Neural cell (in vitro differentiated cells): ENCODE measurements at regions not wholly inside any gene's neighbourhood (a gene's known extent, or its start where the extent isn't known, plus 50 kb on each side); places are given as distances from the start of the nearest gene placed in this dataset.
"Not testable (repeated sequence)": the region's sequence is repeated elsewhere in the genome, so short reads cannot be mapped to it uniquely, and the experiment has no call there.

Experiments
- H2AFZ ChIP-seq: fragments of 200-600, 300-800 bp; sonication (generic), shearing (Covaris generic); 2 replicates; pipeline ENCODE4 v1.6.0; 2014; ENCODE audit warnings: low read depth, mild to moderate bottlenecking, antibody characterized with exemption, low read length, moderate library complexity
- H3F3A ChIP-seq: fragments of 200-600 bp; shearing (Covaris generic); 2 replicates; pipeline ENCODE4 v1.6.1; 2016; ENCODE audit warnings: mild to moderate bottlenecking, moderate library complexity, mixed read lengths, antibody characterized with exemption, low read length; ENCODE audit not compliant: insufficient read depth, poor library complexity, severe bottlenecking
- H3K27ac ChIP-seq: fragments of 200-600, 300-800 bp; sonication (generic), shearing (Covaris generic); 2 replicates; pipeline ENCODE4 v1.5.1; 2014; ENCODE audit warnings: mild to moderate bottlenecking, low read length, moderate library complexity
- H3K27me3 ChIP-seq: fragments of 300-800, 200-600 bp; sonication (generic), shearing (Covaris generic); 2 replicates; pipeline ENCODE4 v1.6.0; 2014; ENCODE audit warnings: mild to moderate bottlenecking, low read depth, low read length, moderate library complexity; ENCODE audit not compliant: insufficient read depth
- H3K36me3 ChIP-seq: fragments of 300-800, 200-600 bp; sonication (generic), shearing (Covaris generic); 2 replicates; pipeline ENCODE4 v1.5.1; 2014; ENCODE audit warnings: mild to moderate bottlenecking, antibody characterized with exemption, low read length, moderate library complexity; ENCODE audit not compliant: insufficient read depth
- H3K4me2 ChIP-seq: fragments of 300-800, 200-600 bp; sonication (generic), shearing (Covaris generic); 2 replicates; pipeline ENCODE4 v1.6.0; 2014; ENCODE audit warnings: mild to moderate bottlenecking, low read length
- H3K4me3 ChIP-seq: fragments of 300-800, 200-600 bp; sonication (generic), shearing (Covaris generic); 2 replicates; pipeline ENCODE4 v1.5.1; 2014; ENCODE audit warnings: mild to moderate bottlenecking, low read length, moderate library complexity
- H3K79me2 ChIP-seq: fragments of 200-600 bp; shearing (Covaris generic); replicated peaks from 2 replicates; pipeline ENCODE4 v1.6.0; 2014; ENCODE audit warnings: mild to moderate bottlenecking, low read length, moderate library complexity; ENCODE audit not compliant: insufficient read depth
- H3K9ac ChIP-seq: fragments of 300-800, 200-600 bp; sonication (generic), shearing (Covaris generic); 2 replicates; pipeline ENCODE4 v1.6.1; 2016; ENCODE audit warnings: mild to moderate bottlenecking, low read length, mixed read lengths
- H3K9me2 ChIP-seq: fragments of 200-600 bp; shearing (Covaris generic); 2 replicates; pipeline ENCODE4 v1.6.1; 2016; ENCODE audit warnings: mild to moderate bottlenecking, low read length, mixed read lengths; ENCODE audit not compliant: insufficient read depth
- H3K9me3 ChIP-seq: fragments of 200-600, 300-800 bp; sonication (generic), shearing (Covaris generic); 2 replicates; pipeline ENCODE4 v1.6.1; 2016; ENCODE audit warnings: mild to moderate bottlenecking, mixed run types, low read length, moderate library complexity, mixed read lengths
- H4K20me1 ChIP-seq: fragments of 200-600 bp; shearing (Covaris generic); 2 replicates; pipeline ENCODE4 v1.6.1; 2016; ENCODE audit warnings: mild to moderate bottlenecking, mixed run types; ENCODE audit not compliant: insufficient read depth

- H4K20me1 ChIP-seq, H3F3A ChIP-seq, H3K27me3 ChIP-seq, H2AFZ ChIP-seq, H3K36me3 ChIP-seq, H3K9me3 ChIP-seq, H3K4me3 ChIP-seq, H3K9me2 ChIP-seq, H3K4me2 ChIP-seq, H3K27ac ChIP-seq, H3K79me2 ChIP-seq, H3K9ac ChIP-seq: not testable (repeated sequence)
Measured at GRCh38 chr1:243074224-243074623, 180.9 kb downstream of the CEP170 start.

GRCh38 chr1:243067056-243067455, 188.0 kb downstream of the CEP170 start:
- not testable (repeated sequence) for H3K79me2 ChIP-seq, H3K27ac ChIP-seq, H2AFZ ChIP-seq, H3F3A ChIP-seq, H3K9me3 ChIP-seq, H4K20me1 ChIP-seq, H3K36me3 ChIP-seq, H3K9me2 ChIP-seq, H3K27me3 ChIP-seq, H3K4me3 ChIP-seq, H3K9ac ChIP-seq, H3K4me2 ChIP-seq

GRCh38 chr1:243061965-243062364, 193.1 kb downstream of the CEP170 start:
- not testable (repeated sequence) for H3K4me3 ChIP-seq, H3K27ac ChIP-seq, H2AFZ ChIP-seq, H3K9me2 ChIP-seq, H3K9me3 ChIP-seq, H3K79me2 ChIP-seq, H3F3A ChIP-seq, H3K36me3 ChIP-seq, H3K9ac ChIP-seq, H4K20me1 ChIP-seq, H3K27me3 ChIP-seq, H3K4me2 ChIP-seq

- H3K9me2 ChIP-seq, H4K20me1 ChIP-seq: not testable (repeated sequence)
Measured at GRCh38 chr1:243055510-243055909, 199.6 kb downstream of the CEP170 start.

GRCh38 chr1:243055091-243055490, 200.0 kb downstream of the CEP170 start:
- H3K9ac ChIP-seq, H3K36me3 ChIP-seq, H3K27ac ChIP-seq, H2AFZ ChIP-seq, H3K4me3 ChIP-seq, H3K79me2 ChIP-seq, H3K27me3 ChIP-seq, H3F3A ChIP-seq, H3K9me2 ChIP-seq, H3K9me3 ChIP-seq, H4K20me1 ChIP-seq, H3K4me2 ChIP-seq: not testable (repeated sequence)

More at GRCh38 chr1:243055510-243055909, 199.6 kb downstream of the CEP170 start:
- not testable (repeated sequence) for H3K4me3 ChIP-seq, H3K27me3 ChIP-seq, H3K9me3 ChIP-seq, H3K36me3 ChIP-seq, H3F3A ChIP-seq, H3K27ac ChIP-seq, H3K9ac ChIP-seq, H2AFZ ChIP-seq, H3K79me2 ChIP-seq, H3K4me2 ChIP-seq

- H3F3A ChIP-seq, result not testable (repeated sequence)
Measured at GRCh38 chr1:243054681-243055080, 200.4 kb downstream of the CEP170 start.

GRCh38 chr1:243053048-243053447, 202.0 kb downstream of the CEP170 start:
- not testable (repeated sequence) for H2AFZ ChIP-seq, H3K9me2 ChIP-seq, H4K20me1 ChIP-seq, H3K9me3 ChIP-seq, H3K79me2 ChIP-seq, H3K36me3 ChIP-seq, H3K4me2 ChIP-seq, H3K4me3 ChIP-seq, H3K27ac ChIP-seq, H3K27me3 ChIP-seq, H3K9ac ChIP-seq, H3F3A ChIP-seq

More at GRCh38 chr1:243054681-243055080, 200.4 kb downstream of the CEP170 start:
- not testable (repeated sequence) for H3K36me3 ChIP-seq, H3K4me3 ChIP-seq, H3K79me2 ChIP-seq, H3K27me3 ChIP-seq, H4K20me1 ChIP-seq, H2AFZ ChIP-seq, H3K4me2 ChIP-seq, H3K9me3 ChIP-seq, H3K27ac ChIP-seq, H3K9ac ChIP-seq, H3K9me2 ChIP-seq

GRCh38 chr1:243050613-243051012, 204.5 kb downstream of the CEP170 start:
- H3K27ac ChIP-seq, H3K9me3 ChIP-seq: not testable (repeated sequence)

More at GRCh38 chr1:243050613-243051012, 204.5 kb downstream of the CEP170 start:
- not testable (repeated sequence) for H3K27me3 ChIP-seq, H3K9me2 ChIP-seq, H3K4me2 ChIP-seq, H3K9ac ChIP-seq, H3K79me2 ChIP-seq, H3K36me3 ChIP-seq, H3F3A ChIP-seq, H2AFZ ChIP-seq, H3K4me3 ChIP-seq, H4K20me1 ChIP-seq
